ENCODE measurements at regions not wholly inside any gene's neighbourhood (a gene's known extent, or its start where the extent isn't known, plus 50 kb on each side); places are given as distances from the start of the nearest gene placed in this dataset.

DNA sequence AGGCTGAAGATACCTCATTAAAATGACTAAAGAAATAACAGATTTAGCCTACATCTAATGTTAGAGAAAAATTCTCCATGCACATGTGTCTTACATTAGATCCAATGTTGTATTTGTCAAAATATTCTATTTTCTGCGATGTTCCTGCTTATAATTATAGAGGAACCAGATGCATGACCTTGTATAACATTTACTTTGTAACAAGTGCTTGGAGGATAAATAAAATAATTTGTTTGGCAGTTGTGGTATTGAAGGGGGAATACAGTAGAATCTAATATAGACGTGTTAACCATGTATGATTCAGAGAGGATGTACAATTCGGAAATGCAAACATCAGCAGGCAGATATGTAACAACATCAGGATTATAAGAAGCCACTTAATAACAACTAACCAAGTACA lies 922.2 kb downstream of the TUSC7 start:
- WGBS, 2 donors = 75 to 77% methylated on average over 3 of the region's 3 CpGs
- Histone ChIP-seq H3K27ac (no peak overlapping the region), H3K4me1 (peaks cover 0 to 8% (median 4%) of the 10 kb centered on the region in 3 donors), H3K36me3 (no peaks in the 10 kb centered on the region), H3K27me3 (no peaks in the 10 kb centered on the region), H3K4me3 (no peak overlapping the region), H3K9me3 (no peaks in the 10 kb centered on the region)
- intact Hi-C loops (cut with DNase I) = no loop called here
- DNase-seq = no peak
- TF ChIP-seq, protein P1, sequence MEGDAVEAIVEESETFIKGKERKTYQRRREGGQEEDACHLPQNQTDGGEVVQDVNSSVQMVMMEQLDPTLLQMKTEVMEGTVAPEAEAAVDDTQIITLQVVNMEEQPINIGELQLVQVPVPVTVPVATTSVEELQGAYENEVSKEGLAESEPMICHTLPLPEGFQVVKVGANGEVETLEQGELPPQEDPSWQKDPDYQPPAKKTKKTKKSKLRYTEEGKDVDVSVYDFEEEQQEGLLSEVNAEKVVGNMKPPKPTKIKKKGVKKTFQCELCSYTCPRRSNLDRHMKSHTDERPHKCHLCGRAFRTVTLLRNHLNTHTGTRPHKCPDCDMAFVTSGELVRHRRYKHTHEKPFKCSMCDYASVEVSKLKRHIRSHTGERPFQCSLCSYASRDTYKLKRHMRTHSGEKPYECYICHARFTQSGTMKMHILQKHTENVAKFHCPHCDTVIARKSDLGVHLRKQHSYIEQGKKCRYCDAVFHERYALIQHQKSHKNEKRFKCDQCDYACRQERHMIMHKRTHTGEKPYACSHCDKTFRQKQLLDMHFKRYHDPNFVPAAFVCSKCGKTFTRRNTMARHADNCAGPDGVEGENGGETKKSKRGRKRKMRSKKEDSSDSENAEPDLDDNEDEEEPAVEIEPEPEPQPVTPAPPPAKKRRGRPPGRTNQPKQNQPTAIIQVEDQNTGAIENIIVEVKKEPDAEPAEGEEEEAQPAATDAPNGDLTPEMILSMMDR (IDR thresholded peaks at IDR 0.05) = no peak
- no peak for TF ChIP-seq POLR2A (IDR thresholded peaks at IDR 0.05)

GRCh38 chr3:117632191-117632590 lies 922.6 kb downstream of the TUSC7 start:
- Histone ChIP-seq H3K4me1 (peaks cover 0 to 8% (median 4%) of the 10 kb centered on the region in 3 donors), H3K27me3 (no peaks in the 10 kb centered on the region), H3K9me3 (no peaks in the 10 kb centered on the region), H3K27ac (no peak overlapping the region), H3K4me3 (no peak overlapping the region), H3K36me3 (no peaks in the 10 kb centered on the region)
- intact Hi-C loops (cut with DNase I) = no loop called here
- TF ChIP-seq POLR2A (IDR thresholded peaks at IDR 0.05) = no peak
- TF ChIP-seq, protein P1 (IDR thresholded peaks at IDR 0.05) = no peak
- no peak for DNase-seq
- WGBS, 2 donors = 73 to 78% methylated on average over 2 of the region's 2 CpGs

- H3K9me3 ChIP-seq = no peaks in the 10 kb centered on the region
- TF ChIP-seq, protein P1 (IDR thresholded peaks at IDR 0.05) = no peak
- no peak overlapping the region for H3K4me3 ChIP-seq
- H3K4me1 ChIP-seq = peaks cover 0 to 8% (median 4%) of the 10 kb centered on the region in 3 donors
- DNase-seq = no peak
- H3K27me3 ChIP-seq = no peaks in the 10 kb centered on the region
- intact Hi-C loops (cut with DNase I) = no loop called here
- H3K36me3 ChIP-seq = no peaks in the 10 kb centered on the region
- no peak overlapping the region for H3K27ac ChIP-seq
- 62 to 66% methylated on average over 4 of the region's 4 CpGs for WGBS, 2 donors
These were observed 923.6 kb downstream of the TUSC7 start for GRCh38 chr3:117633207-117633606.

GRCh38 chr3:117637666-117638065 lies 928.1 kb downstream of the TUSC7 start:
- DNase-seq = no peak
- WGBS, 2 donors = 84 to 88% methylated on average over 5 of the region's 5 CpGs
- Histone ChIP-seq H3K36me3 (no peaks in the 10 kb centered on the region), H3K9me3 (no peaks in the 10 kb centered on the region), H3K27me3 (no peaks in the 10 kb centered on the region), H3K4me3 (no peak overlapping the region), H3K27ac (no peak overlapping the region), H3K4me1 (no peaks in the 10 kb centered on the region)
- intact Hi-C loops (cut with DNase I) = no loop called here
- TF ChIP-seq, protein P1 (IDR thresholded peaks at IDR 0.05) = no peak
- TF ChIP-seq POLR2A (IDR thresholded peaks at IDR 0.05) = no peak

- Histone ChIP-seq H3K4me1 (no peaks in the 10 kb centered on the region), H3K27ac (no peak overlapping the region), H3K36me3 (no peaks in the 10 kb centered on the region), H3K27me3 (no peaks in the 10 kb centered on the region), H3K4me3 (no peak overlapping the region), H3K9me3 (no peaks in the 10 kb centered on the region)
- TF ChIP-seq POLR2A (IDR thresholded peaks at IDR 0.05) = no peak
- TF ChIP-seq, protein P1 (IDR thresholded peaks at IDR 0.05) = no peak
- intact Hi-C loops (cut with DNase I) = no loop called here
- no peak for DNase-seq
These were observed 934.6 kb downstream of the TUSC7 start for GRCh38 chr3:117644203-117644602.
